Fibroblast of lung (primary cell): ENCODE measurements at regions not wholly inside any gene's neighbourhood (a gene's known extent, or its start where the extent isn't known, plus 50 kb on each side); places are given as distances from the start of the nearest gene placed in this dataset.

Experiments used
- CTCF ChIP-seq, 2 donors: IDR thresholded peaks in 1 of 2; conservative IDR thresholded peaks in 1 of 2; 1 replicate in 1 of 2; 2 replicates in 1 of 2; pipeline ENCODE4 v1.5.1; 2011 to 2012; ENCODE audit warnings: low read length in 2 of 2, control low read depth in 1 of 2, inconsistent platforms in 1 of 2, low read depth in 1 of 2, mild to moderate bottlenecking in 1 of 2
- EZH2 ChIP-seq: IDR thresholded peaks from 2 replicates; pipeline ENCODE4 v1.5.1; 2012; ENCODE audit warnings: low read length, control low read depth, mild to moderate bottlenecking; ENCODE audit errors: missing control alignments

- no peak for TF ChIP-seq CTCF (conservative IDR thresholded peaks at IDR 0.05 in 1 of 2, IDR thresholded peaks at IDR 0.05 in 1 of 2; ENCODE audit: low read depth in 1 of 2, low read length in 2 of 2)
- TF ChIP-seq EZH2: no peak
These were observed 83.3 kb upstream of the DUSP22 start for GRCh38 chr6:208938-209337.
